Activated T-helper 1 cell treated with anti-CD3 and anti-CD28 coated beads, Interleukin-12 subunit alpha, Interleukin-12 subunit beta, Interleukin-2, Interleukin-4 antibody, amounts not matched to agents 30 ng/mL and 10 ng/mL and 1 ng/mL, durations not matched to agents 14 hours and 24 hours and 36 hours (primary cell): ENCODE measurements at regions not wholly inside any gene's neighbourhood (a gene's known extent, or its start where the extent isn't known, plus 50 kb on each side); places are given as distances from the start of the nearest gene placed in this dataset.

Experiments
- DNase-seq: peaks from one replicate; pipeline ENCODE4 v3.0.0; 2021; ENCODE audit warnings: low spot score
- H3K27ac Mint-ChIP-seq: one replicate; pipeline ENCODE4 v1.8.0; 2021; ENCODE audit warnings: mild to moderate bottlenecking, mixed read lengths
- H3K27me3 Mint-ChIP-seq: one replicate; pipeline ENCODE4 v1.8.0; 2022; ENCODE audit warnings: mild to moderate bottlenecking, moderate library complexity, mixed read lengths; ENCODE audit not compliant: insufficient read depth
- H3K36me3 Mint-ChIP-seq: one replicate; pipeline ENCODE4 v1.8.0; 2021; ENCODE audit warnings: low read depth, mixed read lengths
- H3K4me1 Mint-ChIP-seq: one replicate; pipeline ENCODE4 v1.8.0; 2021; ENCODE audit warnings: low read depth, mixed read lengths
- H3K4me3 Mint-ChIP-seq: one replicate; pipeline ENCODE4 v1.8.0; 2021; ENCODE audit warnings: mild to moderate bottlenecking, moderate library complexity, mixed read lengths
- H3K9me3 Mint-ChIP-seq: one replicate; pipeline ENCODE4 v1.8.0; 2021; ENCODE audit warnings: mixed read lengths
- intact Hi-C: fragments of 100-400 bp; cut with micrococcal nuclease; formaldehyde crosslinking; loops from one replicate; pipeline ENCODE4 v1.15.1; 2024

DNA sequence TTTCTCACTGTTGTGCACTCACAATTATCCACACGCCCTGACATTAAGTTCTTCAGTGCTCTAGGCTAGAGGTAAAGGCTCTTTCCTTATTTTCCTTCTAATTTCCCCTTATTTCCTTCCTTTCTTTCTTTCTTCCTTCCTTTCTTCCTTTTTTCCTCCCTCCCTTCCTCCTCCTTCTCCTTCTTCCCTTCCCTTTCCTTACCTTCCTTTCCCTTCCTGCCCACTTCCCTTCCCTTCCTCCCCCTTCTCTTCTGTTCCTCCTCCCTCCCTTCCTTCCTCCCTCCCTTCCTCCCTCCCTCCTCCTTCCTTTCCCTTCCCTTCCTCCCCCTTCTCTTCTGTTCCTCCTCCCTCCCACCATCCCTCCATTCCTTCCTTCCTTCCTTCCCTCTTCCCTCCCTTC, 317.0 kb upstream of the IRX1 start:
- no peak for DNase-seq
- Mint-ChIP-seq H3K27ac (no peak overlapping the region), H3K4me3 (no peak overlapping the region), H3K36me3 (no peaks in the 10 kb centered on the region), H3K9me3 (peaks cover 21% of the 10 kb centered on the region), H3K4me1 (no peaks in the 10 kb centered on the region), H3K27me3 (no peaks in the 10 kb centered on the region)
- intact Hi-C loops, result no loop called here

DNA sequence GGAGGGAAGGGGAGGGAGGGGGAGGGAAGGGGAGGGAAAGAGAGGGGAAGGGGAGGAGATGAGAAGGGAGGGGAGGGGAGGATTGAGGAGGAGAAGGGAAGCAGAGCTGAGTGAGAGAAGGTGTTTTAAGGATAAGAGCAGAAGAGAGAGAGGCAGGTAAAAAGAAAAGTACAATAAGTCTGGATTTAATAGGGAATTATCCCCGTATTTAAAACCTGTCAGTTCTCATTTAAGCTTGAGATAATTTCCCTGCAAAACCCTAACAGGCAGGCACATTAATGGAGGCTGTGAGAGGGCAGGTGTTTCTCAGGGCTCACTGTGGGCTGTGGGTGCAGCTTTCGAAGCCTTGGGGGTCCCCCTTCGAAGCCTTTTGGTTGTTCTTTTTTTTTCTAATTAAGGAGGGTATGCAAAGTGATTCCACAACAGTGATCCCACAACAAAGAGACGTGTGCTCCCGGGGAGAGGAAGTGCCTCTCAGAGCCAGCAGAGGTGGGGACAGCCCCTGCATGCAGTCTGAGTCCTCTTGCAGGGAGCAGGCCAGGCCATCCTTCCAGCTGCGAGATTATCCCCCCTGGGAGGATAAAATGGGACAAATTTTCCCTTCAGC, 317.9 kb upstream of the IRX1 start:
- Mint-ChIP-seq H3K36me3 (no peaks in the 10 kb centered on the region), H3K4me3 (no peak overlapping the region), H3K27me3 (no peaks in the 10 kb centered on the region), H3K9me3 (peaks cover 19% of the 10 kb centered on the region), H3K4me1 (no peaks in the 10 kb centered on the region), H3K27ac (no peak overlapping the region)
- DNase-seq, result no peak
- intact Hi-C loops, result no loop called here

DNA sequence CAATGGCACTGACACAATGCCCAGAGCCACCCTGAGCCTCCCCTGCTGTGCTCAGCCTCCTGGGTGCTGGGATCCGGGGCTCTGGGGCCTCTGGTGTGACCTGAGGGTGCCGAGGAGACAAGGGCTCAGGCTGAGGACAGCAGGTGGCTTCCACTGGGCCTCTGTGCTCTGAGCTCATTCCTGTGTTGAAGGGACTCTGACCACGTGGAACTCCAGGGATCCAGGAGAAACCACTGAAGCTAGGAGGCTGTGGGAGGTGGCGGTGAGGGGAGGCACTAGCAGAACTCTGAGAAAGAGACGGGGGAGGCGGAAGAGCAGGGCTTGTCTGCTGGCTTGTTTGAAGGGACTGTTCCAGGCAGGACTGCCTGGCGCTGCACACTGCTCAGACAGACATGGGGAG, 318.7 kb upstream of the IRX1 start:
- no peak for DNase-seq
- Mint-ChIP-seq H3K36me3 (no peaks in the 10 kb centered on the region), H3K27me3 (no peaks in the 10 kb centered on the region), H3K9me3 (peaks cover 17% of the 10 kb centered on the region), H3K27ac (no peak overlapping the region), H3K4me3 (no peak overlapping the region), H3K4me1 (no peaks in the 10 kb centered on the region)
- intact Hi-C loops, result no loop called here

DNA sequence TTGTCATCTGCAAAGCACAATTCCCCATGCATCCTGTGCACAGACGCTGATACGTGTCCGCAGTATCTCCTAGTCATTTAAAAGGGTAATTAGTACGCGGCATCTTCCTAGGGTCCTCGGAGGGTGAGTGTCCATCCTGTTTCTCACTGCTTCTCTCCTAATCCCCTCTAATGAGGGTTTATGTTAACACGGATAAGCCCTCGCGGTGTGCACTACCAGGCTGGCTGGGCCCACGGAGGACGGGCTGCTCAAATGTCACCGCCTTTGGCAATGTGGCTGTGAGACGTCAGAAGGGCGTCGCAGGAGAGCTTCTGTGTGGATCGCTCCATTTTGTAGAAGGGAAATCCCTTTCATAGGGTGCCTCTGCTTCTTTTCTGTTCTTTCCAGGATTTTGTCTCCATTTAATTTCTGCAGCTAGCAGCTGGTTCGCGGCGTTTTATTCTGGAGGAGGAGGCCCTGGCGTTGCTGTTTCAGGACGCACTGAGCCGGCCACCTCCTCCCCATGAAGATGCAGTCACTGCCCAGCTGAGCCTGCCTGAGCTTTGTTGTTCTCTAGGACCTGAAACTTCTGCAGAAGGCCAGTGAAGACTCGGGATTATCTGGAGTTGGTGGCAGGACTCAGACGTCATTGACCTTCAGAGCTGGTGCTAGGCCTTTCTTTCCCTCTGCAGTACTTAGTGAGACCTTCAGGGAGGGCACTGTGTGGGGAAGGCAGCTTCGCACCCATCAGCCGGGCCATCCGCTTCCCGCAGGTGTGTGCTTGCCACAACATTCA, 326.1 kb upstream of the IRX1 start:
- no peak for DNase-seq
- Mint-ChIP-seq H3K27ac (no peak overlapping the region), H3K9me3 (peaks cover 9% of the 10 kb centered on the region), H3K4me1 (no peaks in the 10 kb centered on the region), H3K4me3 (no peak overlapping the region), H3K27me3 (no peaks in the 10 kb centered on the region), H3K36me3 (no peaks in the 10 kb centered on the region)
- intact Hi-C loops, result no loop called here

DNA sequence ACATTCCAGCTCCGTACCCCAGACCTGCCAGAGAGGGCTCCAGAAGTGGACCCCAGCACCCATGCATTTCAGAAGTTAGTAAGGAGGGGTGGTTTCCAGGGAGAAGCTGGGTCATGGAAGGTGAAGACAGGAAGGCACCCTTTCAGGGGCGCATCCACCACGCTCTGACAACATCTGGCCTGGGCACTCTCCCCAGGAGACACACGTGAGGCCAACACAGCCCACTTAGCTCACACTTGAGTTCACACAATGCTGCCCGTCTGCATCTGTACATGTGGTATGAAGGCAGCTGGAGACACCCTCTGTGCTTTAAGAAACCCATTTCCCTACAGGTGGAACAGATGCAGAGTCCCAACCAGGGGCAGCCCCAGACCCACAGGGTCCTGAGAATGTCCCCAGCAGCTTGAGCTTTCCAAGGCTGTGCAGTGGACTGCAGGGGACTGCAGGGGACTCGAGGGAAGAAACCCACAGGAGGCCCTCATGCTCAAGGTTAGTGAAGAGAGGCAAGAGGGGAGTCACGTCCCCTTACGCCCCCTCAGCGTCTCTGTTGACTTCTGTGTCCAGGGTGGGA, 326.8 kb upstream of the IRX1 start:
- H3K4me3 Mint-ChIP-seq, result no peak overlapping the region
- H3K27me3 Mint-ChIP-seq, result no peaks in the 10 kb centered on the region
- H3K27ac Mint-ChIP-seq, result no peak overlapping the region
- intact Hi-C loops, result no loop called here
- H3K36me3 Mint-ChIP-seq, result no peaks in the 10 kb centered on the region
- no peak for DNase-seq
- H3K9me3 Mint-ChIP-seq, result peaks cover 2% of the 10 kb centered on the region
- H3K4me1 Mint-ChIP-seq, result no peaks in the 10 kb centered on the region

DNA sequence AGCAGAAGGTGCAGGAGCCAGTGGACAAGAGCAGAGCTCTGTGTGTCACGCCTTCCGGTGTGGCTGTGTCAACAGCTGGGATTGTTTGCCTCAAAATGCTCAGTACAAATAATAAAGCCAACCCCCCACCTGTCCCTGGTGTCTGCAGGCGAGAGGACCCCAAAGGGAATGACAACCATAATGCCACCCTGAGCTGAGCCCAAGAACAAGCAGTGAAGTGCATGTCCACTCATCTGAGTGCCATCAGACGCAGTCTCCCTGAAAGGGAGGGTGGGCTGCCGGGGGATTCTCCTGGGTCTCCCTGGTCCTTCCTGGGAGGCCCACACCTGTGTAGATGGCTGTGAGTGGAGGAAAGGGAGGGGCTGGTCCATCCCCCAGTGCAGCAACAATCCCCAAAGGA, 328.8 kb upstream of the IRX1 start:
- H3K36me3 Mint-ChIP-seq, result no peaks in the 10 kb centered on the region
- peaks cover 6% of the 10 kb centered on the region for H3K9me3 Mint-ChIP-seq
- intact Hi-C loops, result no loop called here
- DNase-seq, result no peak
- H3K4me1 Mint-ChIP-seq, result no peaks in the 10 kb centered on the region
- H3K27me3 Mint-ChIP-seq, result no peaks in the 10 kb centered on the region
- H3K27ac Mint-ChIP-seq, result no peak overlapping the region
- no peak overlapping the region for H3K4me3 Mint-ChIP-seq

DNA sequence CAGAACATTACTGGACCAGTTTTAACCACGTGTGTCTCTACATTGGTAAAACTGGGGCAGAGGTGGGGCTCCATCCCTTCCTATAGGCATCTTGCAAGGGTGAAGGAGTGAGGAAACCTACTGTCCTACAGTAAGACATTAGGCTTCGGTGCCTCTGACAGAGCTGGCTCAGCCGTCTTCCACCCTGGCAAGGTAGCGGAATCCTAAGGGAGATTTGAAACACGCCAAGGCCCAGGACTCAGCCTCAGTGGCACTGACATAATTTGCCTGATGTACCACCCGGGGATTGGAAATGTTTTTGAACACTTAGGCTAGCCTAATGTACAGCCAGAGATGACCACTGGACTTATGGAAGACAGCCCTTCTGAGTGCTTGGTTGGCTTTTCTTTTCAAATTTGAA, 329.7 kb upstream of the IRX1 start:
- no peaks in the 10 kb centered on the region for H3K36me3 Mint-ChIP-seq
- peaks cover 12% of the 10 kb centered on the region for H3K9me3 Mint-ChIP-seq
- H3K27ac Mint-ChIP-seq, result no peak overlapping the region
- no peak for DNase-seq
- no peaks in the 10 kb centered on the region for H3K4me1 Mint-ChIP-seq
- no peaks in the 10 kb centered on the region for H3K27me3 Mint-ChIP-seq
- intact Hi-C loops, result no loop called here
- H3K4me3 Mint-ChIP-seq, result no peak overlapping the region

DNA sequence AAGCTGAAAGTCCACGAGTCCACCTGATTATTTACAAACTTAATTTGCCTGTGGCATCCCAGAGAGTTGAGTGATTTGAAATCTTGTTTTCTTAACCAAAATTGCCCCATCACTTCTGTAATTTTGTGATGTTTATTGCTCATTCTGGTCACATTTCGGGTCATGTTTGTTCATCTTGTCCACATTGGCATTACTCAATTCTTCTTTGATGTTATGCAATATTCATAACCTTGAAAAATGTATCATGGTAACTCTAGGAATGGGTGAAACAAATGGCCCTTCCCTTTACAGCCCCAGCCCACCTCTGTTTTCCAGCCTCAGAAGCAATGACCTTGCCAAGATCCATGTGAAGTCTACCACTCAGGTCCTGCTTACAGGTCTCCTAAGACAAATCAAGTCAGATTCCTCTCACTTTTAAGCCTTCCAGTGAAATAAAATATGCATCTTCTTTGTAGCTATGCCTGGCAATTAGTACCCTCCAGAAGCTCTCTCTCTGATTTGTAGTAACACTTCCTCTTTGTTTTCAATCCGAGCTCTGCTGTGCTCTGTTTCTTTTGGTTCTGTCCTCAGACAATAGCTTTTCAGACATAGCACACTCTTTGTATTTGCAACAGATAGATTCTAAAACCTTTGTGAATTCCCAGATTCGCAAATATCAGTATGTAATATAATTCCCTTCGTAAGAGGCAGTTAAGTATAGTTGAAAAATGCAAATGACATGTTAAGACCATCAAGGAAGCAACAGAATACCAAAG, 330.3 kb upstream of the IRX1 start:
- Mint-ChIP-seq H3K27me3 (no peaks in the 10 kb centered on the region), H3K27ac (no peak overlapping the region), H3K36me3 (no peaks in the 10 kb centered on the region), H3K9me3 (peaks cover 14% of the 10 kb centered on the region), H3K4me3 (no peak overlapping the region), H3K4me1 (no peaks in the 10 kb centered on the region)
- no peak for DNase-seq
- intact Hi-C loops, result no loop called here

DNA sequence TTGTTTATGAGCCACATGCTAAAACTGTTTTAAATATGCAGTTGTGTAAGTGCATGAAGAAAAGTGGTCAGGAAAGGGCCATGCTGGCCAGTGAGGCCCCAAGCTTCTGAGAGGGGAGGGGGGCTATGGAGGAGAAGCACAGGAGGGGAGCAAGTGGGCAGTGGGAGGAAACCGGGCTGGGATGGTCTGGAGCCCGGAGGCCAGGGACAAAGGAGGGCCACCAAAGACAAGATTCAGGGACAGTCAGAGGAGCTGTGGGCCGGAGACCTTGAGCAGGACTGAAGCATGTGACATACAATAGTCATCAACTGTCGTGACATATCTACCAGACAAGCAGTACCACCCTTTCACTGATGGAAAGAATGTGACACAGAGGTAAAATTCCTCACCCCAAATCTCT, 333.2 kb upstream of the IRX1 start:
- Mint-ChIP-seq H3K27me3 (no peaks in the 10 kb centered on the region), H3K36me3 (no peaks in the 10 kb centered on the region), H3K4me3 (no peak overlapping the region), H3K4me1 (no peaks in the 10 kb centered on the region), H3K9me3 (peaks cover 14% of the 10 kb centered on the region), H3K27ac (no peak overlapping the region)
- intact Hi-C loops, result no loop called here
- no peak for DNase-seq

DNA sequence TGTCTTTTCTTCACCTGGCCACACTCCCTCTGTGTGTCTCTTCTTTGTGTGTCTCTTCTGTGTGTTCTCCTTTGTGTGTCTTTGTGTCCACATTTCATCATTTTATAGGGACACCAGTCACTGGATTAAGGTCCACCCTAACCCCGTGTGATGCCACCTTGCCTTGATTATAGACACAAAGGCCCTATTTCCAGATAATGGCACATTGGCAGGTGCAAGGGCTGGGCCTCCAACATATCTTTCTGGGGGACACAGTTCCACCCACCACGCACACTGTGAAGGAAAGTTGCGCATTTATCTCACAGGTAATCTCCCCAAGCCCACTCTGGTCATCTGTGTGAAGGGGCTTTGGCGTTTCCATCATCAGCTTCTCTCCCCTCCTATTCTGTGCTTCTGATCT, 334.6 kb upstream of the IRX1 start:
- intact Hi-C loops, result no loop called here
- H3K4me1 Mint-ChIP-seq, result no peaks in the 10 kb centered on the region
- no peak overlapping the region for H3K27ac Mint-ChIP-seq
- H3K27me3 Mint-ChIP-seq, result no peaks in the 10 kb centered on the region
- H3K4me3 Mint-ChIP-seq, result no peak overlapping the region
- H3K36me3 Mint-ChIP-seq, result no peaks in the 10 kb centered on the region
- DNase-seq, result no peak
- H3K9me3 Mint-ChIP-seq, result peaks cover 14% of the 10 kb centered on the region

DNA sequence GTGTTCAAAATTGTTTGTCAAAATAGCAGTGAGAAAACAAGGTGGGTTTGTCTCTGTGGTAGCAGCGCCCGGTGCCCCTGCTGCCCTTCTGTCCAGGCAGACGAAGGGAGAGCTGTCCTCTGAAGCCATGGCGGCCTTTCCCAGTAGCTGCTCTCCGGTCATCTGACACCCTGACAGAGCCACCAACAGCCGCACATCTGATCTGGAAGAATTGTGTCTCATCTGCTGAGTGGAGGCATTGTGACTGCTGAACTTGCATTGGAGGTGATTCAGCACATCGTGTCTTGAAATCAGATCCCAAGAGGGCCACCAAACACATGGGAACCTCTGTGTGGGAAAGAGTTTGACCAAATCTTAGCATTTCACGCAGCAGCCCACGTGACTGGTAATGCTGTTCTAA, 337.6 kb upstream of the IRX1 start:
- peaks cover 14% of the 10 kb centered on the region for H3K9me3 Mint-ChIP-seq

DNA sequence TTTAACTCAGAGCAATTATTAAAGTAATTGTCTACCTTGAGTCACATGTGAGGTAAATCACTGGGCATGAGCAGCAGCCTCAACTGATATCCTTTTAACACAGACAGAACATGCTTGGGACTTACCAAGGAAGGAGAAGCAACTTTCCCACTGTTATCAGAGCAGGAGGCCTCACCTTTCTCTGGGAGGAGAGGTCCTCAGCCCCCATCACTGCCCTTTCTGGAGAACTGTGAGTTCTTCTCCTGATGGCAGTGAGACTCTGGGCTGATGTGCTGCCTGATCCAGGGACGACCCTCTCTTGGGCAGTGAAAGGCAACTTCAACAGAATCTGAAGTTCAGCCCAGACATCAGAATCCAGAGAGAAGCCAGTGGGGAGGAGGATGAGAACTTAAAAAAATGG, 343.4 kb upstream of the IRX1 start:
- Mint-ChIP-seq H3K36me3 (no peaks in the 10 kb centered on the region), H3K9me3 (peaks cover 15% of the 10 kb centered on the region), H3K4me3 (no peak overlapping the region), H3K27me3 (no peaks in the 10 kb centered on the region), H3K4me1 (no peaks in the 10 kb centered on the region), H3K27ac (no peak overlapping the region)
- no peak for DNase-seq
- intact Hi-C loops, result no loop called here

More for the DNA sequence above, 337.6 kb upstream of the IRX1 start:
- DNase-seq, result no peak
- Mint-ChIP-seq H3K27me3 (no peaks in the 10 kb centered on the region), H3K36me3 (no peaks in the 10 kb centered on the region), H3K27ac (no peak overlapping the region), H3K4me1 (no peaks in the 10 kb centered on the region), H3K4me3 (no peak overlapping the region)
- intact Hi-C loops, result no loop called here

DNA sequence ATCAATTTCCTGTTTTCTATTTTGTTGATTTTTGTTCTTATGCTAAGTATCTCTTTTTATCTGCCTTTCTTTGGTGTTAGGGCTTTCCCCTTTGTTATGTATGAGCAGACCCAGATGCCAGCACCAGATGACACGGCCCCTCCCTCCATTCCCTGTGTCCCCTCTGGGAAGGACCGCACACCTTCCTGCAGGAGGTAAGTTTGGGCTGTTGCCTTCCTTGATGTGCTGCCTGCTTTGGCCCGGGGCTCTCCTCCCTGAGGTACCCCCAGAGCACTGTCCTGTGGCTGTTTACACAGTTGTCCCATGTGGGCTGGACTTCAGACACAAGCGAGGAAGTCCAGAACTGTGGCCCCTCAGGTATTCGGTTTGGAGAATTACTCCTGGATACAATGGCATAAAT, 343.8 kb upstream of the IRX1 start:
- H3K27ac Mint-ChIP-seq, result no peak overlapping the region
- H3K9me3 Mint-ChIP-seq, result peaks cover 15% of the 10 kb centered on the region
- H3K36me3 Mint-ChIP-seq, result no peaks in the 10 kb centered on the region
- H3K4me1 Mint-ChIP-seq, result no peaks in the 10 kb centered on the region
- no peaks in the 10 kb centered on the region for H3K27me3 Mint-ChIP-seq
- no peak overlapping the region for H3K4me3 Mint-ChIP-seq
- intact Hi-C loops, result no loop called here
- DNase-seq, result no peak
